Muscle layer of colon (tissue), 2 donors: ENCODE measurements at regions not wholly inside any gene's neighbourhood (a gene's known extent, or its start where the extent isn't known, plus 50 kb on each side); places are given as distances from the start of the nearest gene placed in this dataset.

Experiments
- H3K27ac ChIP-seq: one replicate; pipeline ENCODE4 v1.7.0; 2013; ENCODE audit warnings: low read depth, mild to moderate bottlenecking, low read length, moderate library complexity
- H3K27me3 ChIP-seq, 2 donors: one replicate each; pipeline ENCODE4 v1.7.0; 2013; ENCODE audit warnings: low read length in 2 of 2, mild to moderate bottlenecking in 2 of 2; ENCODE audit not compliant: insufficient read depth in 2 of 2, control insufficient read depth in 1 of 2
- H3K36me3 ChIP-seq: one replicate; pipeline ENCODE4 v1.7.0; 2013; ENCODE audit warnings: mild to moderate bottlenecking, low read length; ENCODE audit not compliant: insufficient read depth
- H3K4me1 ChIP-seq: one replicate; pipeline ENCODE4 v1.7.0; 2013; ENCODE audit warnings: mild to moderate bottlenecking, low read length; ENCODE audit not compliant: insufficient read depth
- H3K4me3 ChIP-seq, 2 donors: one replicate each; pipeline ENCODE4 v1.7.0; 2013; ENCODE audit warnings: low read length in 2 of 2, low read depth in 1 of 2, mild to moderate bottlenecking in 1 of 2, moderate library complexity in 1 of 2
- H3K9ac ChIP-seq: one replicate; pipeline ENCODE4 v1.7.0; 2013; ENCODE audit warnings: low read length
- H3K9me3 ChIP-seq: one replicate; pipeline ENCODE4 v1.7.0; 2013; ENCODE audit warnings: mild to moderate bottlenecking, low read length
- donor health status: abdominal sarcoma.
- donor health status: Adenocarcinoma of cecum.

DNA sequence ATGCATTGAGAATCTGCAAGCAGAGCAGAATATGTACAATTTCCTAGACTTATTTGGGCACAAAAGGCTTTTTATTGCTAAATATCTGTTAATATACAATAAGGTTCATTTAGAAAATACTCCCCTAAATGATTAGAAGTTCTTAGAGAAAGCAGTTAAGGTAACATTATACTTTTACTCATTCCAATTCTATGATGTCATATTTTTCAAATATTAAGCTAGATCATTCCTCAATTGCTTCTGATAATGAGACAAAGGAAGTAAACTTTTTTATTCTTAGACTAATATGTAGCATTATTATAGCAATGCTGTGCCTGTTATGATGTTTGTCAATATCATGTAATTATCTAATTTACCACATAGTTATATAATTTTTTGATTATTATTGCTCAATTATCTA is 447.0 kb downstream of the SLC16A7 start:
- Histone ChIP-seq H3K27me3 (no peaks in the 10 kb centered on the region), H3K27ac (no peak overlapping the region), H3K36me3 (no peaks in the 10 kb centered on the region), H3K9me3 (no peaks in the 10 kb centered on the region), H3K4me1 (no peaks in the 10 kb centered on the region), H3K4me3 (no peak overlapping the region), H3K9ac (no peak overlapping the region)

DNA sequence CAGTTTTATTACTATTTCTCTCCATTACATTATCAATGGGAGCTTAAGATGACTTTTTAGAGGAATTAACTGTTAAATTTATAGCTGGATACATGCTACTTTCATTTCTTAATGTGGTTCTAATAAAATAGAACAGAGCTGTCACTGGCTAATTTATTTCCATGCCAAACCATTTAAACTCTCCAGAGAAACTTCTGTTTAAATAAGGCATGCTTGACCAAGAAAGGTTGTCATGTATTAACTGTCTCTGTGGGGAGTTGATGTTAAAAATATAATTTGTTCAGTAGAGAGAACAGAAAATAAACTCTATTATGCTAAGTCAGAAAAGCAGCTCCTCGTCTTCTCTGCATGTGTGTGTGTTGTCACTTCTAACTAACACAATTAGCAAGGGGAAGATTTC is 447.4 kb downstream of the SLC16A7 start:
- Histone ChIP-seq H3K9me3 (no peaks in the 10 kb centered on the region), H3K4me3 (no peak overlapping the region), H3K4me1 (no peaks in the 10 kb centered on the region), H3K27me3 (no peaks in the 10 kb centered on the region), H3K9ac (no peak overlapping the region), H3K36me3 (no peaks in the 10 kb centered on the region), H3K27ac (no peak overlapping the region)

DNA sequence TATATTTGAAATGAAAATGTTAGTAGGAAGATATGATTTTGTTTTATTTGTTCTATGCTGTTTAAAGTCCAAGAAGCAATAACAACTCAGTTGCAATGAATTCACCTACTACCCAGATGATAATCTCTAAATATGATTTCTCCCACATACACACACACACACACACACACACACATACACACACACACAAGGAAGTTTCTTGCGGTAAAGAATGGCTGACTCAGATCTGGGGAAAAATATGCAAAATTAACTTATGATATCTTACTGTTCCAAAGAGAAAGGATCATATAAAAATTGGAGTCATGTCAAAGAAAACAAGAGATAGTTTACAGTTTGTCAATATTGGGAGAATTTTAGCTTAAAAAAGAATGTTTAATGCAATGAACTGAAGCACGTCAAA is 456.7 kb downstream of the SLC16A7 start:
- Histone ChIP-seq H3K27me3 (no peaks in the 10 kb centered on the region), H3K36me3 (no peaks in the 10 kb centered on the region), H3K4me1 (no peaks in the 10 kb centered on the region), H3K9me3 (no peaks in the 10 kb centered on the region), H3K9ac (no peak overlapping the region), H3K4me3 (no peak overlapping the region), H3K27ac (no peak overlapping the region)

DNA sequence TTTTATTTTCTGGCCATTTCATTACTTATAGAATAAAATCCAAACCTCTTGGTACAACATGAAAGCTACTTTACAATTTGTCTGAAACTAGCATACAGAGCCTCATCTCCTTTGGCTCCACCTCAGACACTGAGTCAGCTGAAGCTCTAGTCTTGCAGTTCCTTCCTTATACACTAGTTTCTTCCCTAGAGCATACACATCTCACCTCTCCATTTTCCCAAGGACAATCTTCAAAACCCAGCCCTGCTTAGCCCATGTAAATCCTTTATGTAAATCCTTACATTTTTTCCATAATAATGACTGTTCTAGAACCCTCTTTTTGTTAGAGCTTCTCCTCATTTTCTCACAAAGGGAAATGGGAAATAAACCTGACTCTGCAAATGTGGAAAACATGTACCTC is 463.4 kb downstream of the SLC16A7 start:
- H3K36me3 ChIP-seq = no peaks in the 10 kb centered on the region
- no peak overlapping the region for H3K4me3 ChIP-seq
- H3K4me1 ChIP-seq = no peaks in the 10 kb centered on the region
- H3K27ac ChIP-seq = no peak overlapping the region
- H3K9me3 ChIP-seq = no peaks in the 10 kb centered on the region
- no peak overlapping the region for H3K9ac ChIP-seq
- H3K27me3 ChIP-seq = no peaks in the 10 kb centered on the region

DNA sequence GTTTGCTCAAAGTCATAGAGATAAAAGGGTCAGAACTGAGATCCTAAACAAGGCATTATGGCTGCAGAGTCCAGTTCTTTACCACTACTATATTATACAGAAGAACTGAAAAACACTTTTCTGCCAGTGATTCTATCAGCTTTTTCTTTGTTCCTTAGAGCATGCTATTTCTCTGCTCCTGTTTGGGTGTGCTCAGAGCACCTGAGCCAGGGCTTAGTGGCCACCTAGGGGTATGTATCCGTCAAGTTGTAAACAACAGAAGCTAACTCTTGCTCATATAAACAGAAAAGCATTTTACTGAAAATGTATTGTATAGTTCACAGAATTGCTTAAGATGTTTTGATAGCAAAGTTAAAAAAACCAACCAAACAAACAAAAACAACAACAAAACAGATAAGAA is 470.8 kb downstream of the SLC16A7 start:
- H3K9me3 ChIP-seq = no peaks in the 10 kb centered on the region
- no peak overlapping the region for H3K27ac ChIP-seq
- no peak overlapping the region for H3K4me3 ChIP-seq
- H3K9ac ChIP-seq = no peak overlapping the region
- no peaks in the 10 kb centered on the region for H3K27me3 ChIP-seq
- H3K36me3 ChIP-seq = no peaks in the 10 kb centered on the region
- no peaks in the 10 kb centered on the region for H3K4me1 ChIP-seq

DNA sequence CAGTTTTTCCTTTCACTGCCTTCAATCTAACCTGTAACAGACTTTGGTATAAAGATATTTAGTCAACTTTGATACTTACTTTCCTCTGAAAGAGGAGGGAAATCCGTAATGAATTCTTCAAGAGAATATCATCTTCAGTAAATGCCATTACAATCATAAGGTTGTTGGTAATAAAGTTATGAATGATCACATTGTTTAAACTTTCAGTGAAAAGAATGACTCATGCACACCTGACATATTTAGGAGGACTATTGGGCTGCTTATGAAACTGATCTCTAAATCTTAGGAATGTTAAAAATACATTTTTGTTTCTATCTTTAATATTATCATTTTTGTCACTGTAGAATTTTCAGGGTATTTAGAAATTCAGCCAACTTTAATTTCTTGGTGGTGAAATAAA is 474.7 kb downstream of the SLC16A7 start:
- Histone ChIP-seq H3K9me3 (no peaks in the 10 kb centered on the region), H3K4me3 (no peak overlapping the region), H3K9ac (no peak overlapping the region), H3K27ac (no peak overlapping the region), H3K27me3 (no peaks in the 10 kb centered on the region), H3K4me1 (no peaks in the 10 kb centered on the region), H3K36me3 (no peaks in the 10 kb centered on the region)

DNA sequence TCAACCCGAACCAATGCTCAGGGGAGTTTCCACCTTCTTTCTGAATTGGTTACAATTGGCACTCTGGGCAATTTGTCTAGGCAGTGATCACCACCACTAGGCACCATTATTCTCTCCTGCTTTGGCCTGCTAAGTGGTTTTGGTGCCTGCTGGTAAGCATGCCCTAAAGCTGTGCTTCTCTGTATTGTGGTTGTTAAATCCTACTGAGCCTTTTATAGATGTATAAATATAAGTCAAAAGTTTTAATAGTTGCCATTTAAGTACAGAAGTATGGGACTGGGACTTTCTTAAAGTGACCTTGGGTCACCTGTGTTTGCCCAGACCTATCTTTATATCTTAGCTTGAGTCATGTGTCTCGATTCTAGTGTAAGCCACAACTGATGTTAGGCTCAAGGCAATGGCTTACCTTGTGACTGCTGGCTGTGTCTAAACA is 475.9 kb downstream of the SLC16A7 start:
- Histone ChIP-seq H3K9ac (no peak overlapping the region), H3K4me1 (no peaks in the 10 kb centered on the region)

DNA sequence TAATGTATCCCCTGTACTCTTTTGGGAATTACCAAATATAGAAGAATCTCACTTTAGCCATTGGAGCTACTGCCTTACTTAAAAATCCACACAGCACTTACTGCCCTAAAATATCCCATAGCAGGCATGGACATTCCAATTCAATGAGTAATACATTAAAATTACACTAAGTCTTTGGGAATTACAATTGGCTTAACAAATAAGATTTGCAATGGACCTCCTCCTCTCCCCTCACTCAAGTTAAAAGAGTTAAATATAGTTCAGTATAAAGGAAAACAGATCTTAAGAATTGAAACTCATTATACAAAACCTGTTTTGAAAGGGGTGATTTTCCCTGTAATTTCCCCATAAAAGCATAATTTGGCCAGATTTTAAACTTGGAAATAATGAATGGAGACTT is 477.1 kb downstream of the SLC16A7 start:
- H3K27ac ChIP-seq = no peak overlapping the region
- no peak overlapping the region for H3K4me3 ChIP-seq
- H3K36me3 ChIP-seq = no peaks in the 10 kb centered on the region
- H3K4me1 ChIP-seq = no peaks in the 10 kb centered on the region
- H3K9ac ChIP-seq = no peak overlapping the region
- no peaks in the 10 kb centered on the region for H3K9me3 ChIP-seq
- no peaks in the 10 kb centered on the region for H3K27me3 ChIP-seq

More for the DNA sequence above, 475.9 kb downstream of the SLC16A7 start:
- no peak overlapping the region for H3K27ac ChIP-seq
- no peaks in the 10 kb centered on the region for H3K36me3 ChIP-seq
- no peaks in the 10 kb centered on the region for H3K27me3 ChIP-seq
- H3K4me3 ChIP-seq = no peak overlapping the region
- H3K9me3 ChIP-seq = no peaks in the 10 kb centered on the region

DNA sequence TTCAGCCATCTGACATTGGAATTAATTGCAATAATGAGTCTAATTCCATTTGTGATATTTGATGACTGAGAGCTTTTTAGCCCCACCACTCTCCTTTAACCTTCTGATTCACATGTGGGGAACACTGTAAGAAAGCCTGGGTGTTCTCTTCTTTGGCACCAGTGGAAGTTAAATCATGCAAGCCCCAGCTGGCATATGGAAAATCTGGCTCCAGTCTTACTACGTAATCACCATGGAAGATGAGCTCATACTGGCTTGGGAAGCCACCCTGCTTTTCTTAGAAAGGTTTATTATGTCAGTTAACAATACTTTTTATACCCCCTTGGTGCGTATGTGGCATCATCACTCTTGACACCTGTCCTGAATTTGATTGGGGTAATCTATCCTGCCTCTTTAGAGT is 479.3 kb downstream of the SLC16A7 start:
- Histone ChIP-seq H3K9ac (no peak overlapping the region), H3K9me3 (no peaks in the 10 kb centered on the region), H3K27ac (no peak overlapping the region), H3K4me1 (no peaks in the 10 kb centered on the region), H3K27me3 (no peaks in the 10 kb centered on the region), H3K36me3 (no peaks in the 10 kb centered on the region), H3K4me3 (no peak overlapping the region)

DNA sequence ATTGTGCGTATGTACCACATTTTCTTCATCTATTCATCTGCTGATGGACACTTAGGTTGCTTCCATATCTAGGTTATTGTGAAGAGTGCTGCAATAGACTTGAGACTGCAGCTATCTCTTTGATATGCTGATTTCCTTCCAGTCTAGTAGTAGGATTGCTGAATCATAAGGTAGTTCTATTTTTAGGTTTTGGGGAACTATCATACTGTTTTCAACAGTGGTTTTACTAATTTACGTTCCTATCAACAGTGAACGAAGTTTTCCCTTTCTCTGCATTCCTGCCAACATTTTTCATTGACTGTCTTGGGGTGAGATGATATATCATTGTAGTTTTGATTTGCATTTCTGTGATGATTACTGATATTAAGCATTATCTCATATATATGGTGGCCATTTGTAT is 482.2 kb downstream of the SLC16A7 start:
- no peaks in the 10 kb centered on the region for H3K4me1 ChIP-seq
- H3K27ac ChIP-seq = no peak overlapping the region
- H3K4me3 ChIP-seq = no peak overlapping the region
- H3K9ac ChIP-seq = no peak overlapping the region
- no peaks in the 10 kb centered on the region for H3K36me3 ChIP-seq
- no peaks in the 10 kb centered on the region for H3K9me3 ChIP-seq
- H3K27me3 ChIP-seq = no peaks in the 10 kb centered on the region

DNA sequence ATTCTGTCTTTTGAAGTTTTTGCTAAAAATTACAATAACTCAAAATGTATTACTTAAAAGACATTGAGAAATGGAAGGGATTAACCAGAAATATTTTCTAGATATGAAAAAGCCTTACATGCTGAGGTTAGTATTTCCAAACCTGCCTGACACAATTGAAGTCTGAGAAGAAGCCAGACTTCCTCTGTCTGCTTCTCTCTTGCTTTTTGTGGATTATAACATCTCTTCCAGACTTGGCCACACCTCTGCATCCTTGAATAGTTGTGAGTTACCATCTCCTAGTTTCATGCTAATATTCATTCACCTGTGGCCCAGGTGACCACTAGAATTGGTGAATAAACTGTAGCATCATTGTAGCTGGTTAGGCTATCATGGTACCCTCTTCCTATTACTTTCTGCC is 497.6 kb downstream of the SLC16A7 start:
- no peaks in the 10 kb centered on the region for H3K27me3 ChIP-seq
- H3K9me3 ChIP-seq = no peaks in the 10 kb centered on the region
- no peak overlapping the region for H3K4me3 ChIP-seq
- H3K27ac ChIP-seq = no peak overlapping the region
- H3K36me3 ChIP-seq = no peaks in the 10 kb centered on the region
- H3K9ac ChIP-seq = no peak overlapping the region
- no peaks in the 10 kb centered on the region for H3K4me1 ChIP-seq

DNA sequence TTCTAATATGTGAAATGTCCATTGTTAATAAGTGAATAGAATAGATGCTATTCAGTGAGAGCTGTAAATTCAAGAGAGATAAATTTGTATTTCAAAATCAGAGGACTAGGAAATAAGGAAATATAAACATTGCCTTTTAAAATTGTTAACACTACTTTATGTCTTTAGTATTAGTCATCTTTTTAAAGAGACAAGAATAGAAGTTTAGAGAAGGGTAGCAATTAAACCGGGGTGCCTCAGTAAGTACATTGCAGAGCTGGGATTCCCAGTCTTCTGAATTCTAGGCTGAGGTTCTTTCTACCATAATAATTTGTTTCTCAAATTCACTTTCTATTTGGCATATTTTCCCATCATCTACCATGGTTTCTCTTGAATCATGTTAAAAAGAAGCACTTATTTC is 498.6 kb downstream of the SLC16A7 start:
- no peaks in the 10 kb centered on the region for H3K36me3 ChIP-seq
- no peaks in the 10 kb centered on the region for H3K27me3 ChIP-seq
- no peak overlapping the region for H3K27ac ChIP-seq
- H3K4me3 ChIP-seq = no peak overlapping the region
- no peak overlapping the region for H3K9ac ChIP-seq
- H3K4me1 ChIP-seq = no peaks in the 10 kb centered on the region
- no peaks in the 10 kb centered on the region for H3K9me3 ChIP-seq
